HG03139 (cell line): ENCODE measurements at regions not wholly inside any gene's neighbourhood (a gene's known extent, or its start where the extent isn't known, plus 50 kb on each side); places are given as distances from the start of the nearest gene placed in this dataset.
"Not testable (repeated sequence)": the region's sequence is repeated elsewhere in the genome, so short reads cannot be mapped to it uniquely, and the experiment has no call there.

Experiments used
- ATAC-seq: cut with Tn5 transposase; IDR thresholded peaks from one replicate; pipeline ENCODE4 v1.9.1; 2021; ENCODE audit not compliant: unreplicated experiment

DNA sequence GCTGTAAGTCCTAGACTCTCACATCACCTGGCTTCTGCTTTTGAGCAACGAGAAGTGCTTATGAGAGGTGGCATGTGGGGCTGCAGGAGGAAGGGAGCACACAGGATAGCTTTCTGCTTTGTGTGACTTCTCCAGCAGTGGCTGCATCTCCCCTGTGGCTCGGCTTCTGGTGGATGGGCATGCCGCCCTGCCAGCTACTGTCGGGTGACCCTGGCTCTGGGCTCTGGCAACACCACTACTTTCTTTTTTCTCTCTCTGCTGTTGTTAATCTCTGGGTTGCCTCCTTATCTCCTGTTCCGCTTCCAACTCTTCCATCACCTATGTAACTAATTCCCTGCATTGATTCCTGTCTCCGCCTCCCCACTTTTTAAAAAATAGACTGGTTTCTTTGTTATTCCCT, 209.1 kb upstream of the DAAM1 start:
- no peak for ATAC-seq

DNA sequence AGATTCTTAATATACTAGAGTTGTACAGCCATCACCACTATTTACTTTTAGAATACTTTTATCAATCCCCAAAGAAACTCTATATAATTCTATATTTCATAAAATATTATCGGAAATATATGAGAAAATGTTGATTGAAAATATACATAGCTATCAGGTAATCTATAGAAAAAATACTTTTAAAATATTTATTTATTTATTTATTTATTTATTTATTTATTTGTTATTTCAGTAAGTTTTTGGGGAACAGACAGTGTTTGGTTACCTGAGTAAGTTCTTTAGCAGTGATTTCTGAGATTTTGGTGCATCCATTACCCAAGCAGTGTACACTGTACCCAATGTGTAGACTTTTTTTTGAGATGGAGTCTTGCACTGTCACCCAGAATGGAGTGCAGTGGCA, 206.6 kb upstream of the DAAM1 start:
- ATAC-seq, result no peak

DNA sequence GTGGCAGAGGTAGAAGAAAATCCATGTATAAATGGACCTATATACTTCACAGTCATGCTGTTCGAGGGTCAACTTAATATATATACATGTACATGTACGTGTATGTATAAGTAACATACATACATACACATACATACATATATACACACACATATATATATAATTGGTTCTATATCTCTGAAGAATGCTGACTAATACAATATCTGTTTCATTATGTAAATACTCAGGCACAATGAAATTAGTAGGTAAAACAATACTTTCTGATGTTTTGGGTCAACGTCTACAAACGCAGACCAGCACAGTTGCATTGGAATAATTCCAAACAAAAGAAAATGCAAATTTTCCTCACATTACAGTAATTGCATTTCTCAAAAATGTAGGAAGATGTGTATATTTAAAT, 202.7 kb upstream of the DAAM1 start:
- ATAC-seq, result no peak

DNA sequence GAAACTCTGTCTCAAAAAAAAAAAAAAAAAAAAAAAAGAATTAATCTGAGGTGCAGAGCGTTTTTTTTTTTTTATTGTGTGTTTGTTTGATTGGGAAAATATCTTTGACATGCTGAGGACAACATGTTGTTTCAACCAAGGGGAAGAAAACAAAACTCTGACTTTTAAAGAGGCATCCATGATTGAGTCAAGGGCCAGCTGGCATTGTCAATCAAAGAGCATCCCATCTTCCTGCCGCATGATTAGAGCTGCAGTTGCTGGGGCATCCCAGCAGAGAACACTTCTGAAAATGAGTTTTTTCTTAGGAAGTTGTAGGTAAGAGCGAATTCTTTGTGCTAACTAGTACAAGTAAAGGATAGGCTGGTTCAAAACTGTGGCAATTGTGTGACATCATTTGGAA, 200.9 kb upstream of the DAAM1 start:
- ATAC-seq, result no peak

DNA sequence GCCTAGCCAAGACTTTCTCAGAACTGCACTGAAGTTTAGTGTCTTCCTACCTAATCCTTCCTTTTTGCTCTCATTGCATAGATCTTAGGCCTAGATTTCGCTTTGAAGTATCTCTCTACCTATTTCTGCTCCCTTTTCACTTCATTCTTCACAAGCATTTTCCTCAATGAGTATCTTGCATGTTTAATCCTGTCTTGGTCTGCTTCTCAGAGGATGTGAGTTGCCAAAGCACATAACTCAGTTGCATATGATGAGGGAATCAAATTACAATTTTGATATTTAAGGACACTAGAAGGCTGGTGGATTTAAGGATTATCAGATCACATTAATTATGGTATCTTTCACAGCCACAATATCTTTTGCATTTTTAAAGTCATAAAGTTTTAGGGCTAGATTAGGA, 195.5 kb upstream of the DAAM1 start:
- ATAC-seq, result no peak

DNA sequence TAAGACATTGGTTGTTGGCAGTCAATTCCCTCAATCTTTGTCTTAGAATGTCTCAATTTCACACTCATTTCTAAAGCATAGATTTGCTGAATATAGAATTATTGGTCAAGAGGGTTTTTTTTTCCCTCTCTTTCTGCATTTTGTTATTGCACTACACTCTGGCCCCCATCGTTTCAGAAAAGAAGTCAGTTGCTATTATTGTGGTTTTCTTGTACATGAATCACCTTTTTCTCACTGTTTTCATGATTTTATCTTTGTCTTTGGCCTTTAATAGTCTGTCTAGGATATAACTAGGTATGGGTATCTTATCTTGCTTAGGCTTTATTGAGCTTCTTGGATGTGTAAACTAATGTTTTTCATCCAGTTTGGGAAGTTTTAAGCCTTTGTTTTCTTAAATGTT, 194.3 kb upstream of the DAAM1 start:
- ATAC-seq, result no peak

DNA sequence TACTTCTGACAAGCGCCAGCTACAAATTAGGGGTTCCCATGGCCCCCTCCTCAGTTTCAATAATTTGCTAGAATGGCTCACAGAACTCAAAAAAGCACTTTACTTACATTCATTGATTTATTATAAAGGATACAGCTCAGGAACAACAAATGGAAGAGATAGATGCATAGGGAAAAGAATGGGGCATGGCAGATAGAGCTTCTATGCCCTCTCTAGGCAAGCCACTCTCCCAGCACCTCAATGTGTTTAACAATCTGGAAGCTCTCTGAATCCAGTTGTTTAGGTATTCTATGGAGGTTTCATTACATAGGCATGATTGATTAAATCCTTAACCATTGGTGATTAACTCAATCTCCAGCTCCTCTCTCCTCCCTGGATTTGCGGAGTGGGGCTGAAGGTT, 184.5 kb upstream of the DAAM1 start:
- ATAC-seq, result no peak

DNA sequence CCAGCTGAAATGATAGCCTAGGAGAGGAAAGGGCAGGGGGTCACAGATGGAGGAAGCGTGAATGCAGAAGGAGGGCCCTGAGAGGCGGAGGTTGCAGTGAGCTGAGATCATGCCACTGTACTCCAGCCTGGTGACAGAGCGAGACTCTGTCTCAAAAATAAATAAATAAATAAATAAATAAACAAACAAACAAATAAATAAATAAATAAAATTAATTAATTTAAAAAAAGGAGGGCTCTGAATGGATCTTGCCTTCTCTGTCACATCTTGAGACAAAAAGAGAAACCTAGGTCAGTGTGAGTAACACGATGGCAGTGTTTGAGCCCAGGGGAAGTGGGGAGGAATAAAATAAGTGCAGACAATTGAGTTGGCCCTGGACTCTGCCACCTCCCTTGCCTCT, 182.3 kb upstream of the DAAM1 start:
- ATAC-seq, result not testable (repeated sequence)

DNA sequence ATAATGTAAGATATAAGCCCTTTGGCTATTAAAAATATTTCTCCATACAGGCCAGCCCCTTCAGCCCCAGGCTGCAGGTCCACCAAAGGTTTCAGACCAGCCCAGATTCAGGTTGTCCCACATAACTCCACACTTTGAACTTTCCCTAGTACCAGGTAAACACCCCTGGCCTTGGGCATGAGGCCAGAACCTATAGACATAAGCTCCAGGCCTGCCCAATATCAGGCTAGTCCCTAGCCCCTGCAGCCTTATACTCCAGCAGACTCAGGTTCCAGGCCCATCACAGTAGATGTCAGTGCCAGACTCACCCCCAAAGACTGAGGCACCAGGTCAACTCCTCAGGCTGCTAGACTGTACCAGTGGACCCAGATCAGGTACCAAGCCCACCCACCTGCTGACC, 178.5 kb upstream of the DAAM1 start:
- no peak for ATAC-seq

DNA sequence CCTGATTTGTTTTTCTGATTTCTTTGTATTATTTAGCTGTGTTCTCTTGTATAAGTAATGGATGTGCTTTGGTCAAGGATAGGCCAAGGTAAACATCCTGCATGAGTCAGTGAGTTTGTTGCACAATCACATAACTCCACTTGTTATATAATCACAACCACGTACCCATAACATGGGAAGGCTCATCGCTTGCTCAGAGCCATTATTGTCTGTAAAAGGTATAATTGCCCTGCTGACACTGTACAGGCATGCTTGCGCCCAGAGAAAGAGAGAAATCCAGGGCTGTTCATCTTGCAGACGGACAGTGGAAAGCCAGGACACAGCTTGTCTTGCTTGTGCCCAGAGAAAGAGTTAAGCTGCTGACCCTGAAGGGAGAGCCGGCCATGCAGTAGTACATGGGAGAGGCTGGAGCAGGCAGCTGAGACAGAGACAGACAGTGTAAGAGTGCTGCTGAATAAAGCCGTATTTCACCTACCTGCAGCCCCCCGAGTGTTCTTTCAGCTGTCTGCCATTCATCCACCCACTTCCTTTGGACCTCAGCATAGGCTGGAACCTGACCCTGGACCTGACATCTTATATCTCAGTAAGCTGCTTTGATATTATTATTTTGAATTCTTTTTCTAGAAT, 174.7 kb upstream of the DAAM1 start:
- no peak for ATAC-seq

DNA sequence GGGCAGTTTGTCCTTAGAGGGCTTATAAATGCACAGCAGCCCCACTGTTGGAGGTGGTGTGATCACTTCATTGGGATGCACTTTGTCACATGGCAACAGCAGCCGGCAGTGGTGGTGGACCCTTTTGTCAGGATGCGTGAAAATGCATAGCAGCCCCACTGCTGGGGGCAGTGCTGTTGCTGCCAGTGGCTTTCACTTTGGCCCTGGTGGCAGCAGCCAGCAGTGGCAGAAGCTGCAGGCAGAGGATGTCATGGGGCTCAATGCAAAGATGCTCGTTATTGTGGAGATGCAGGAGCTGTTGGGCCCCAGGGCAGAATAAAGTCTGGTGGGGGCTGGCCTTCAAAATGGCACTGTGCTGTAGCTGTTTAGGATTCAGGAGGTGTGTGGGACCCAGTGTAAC, 173.0 kb upstream of the DAAM1 start:
- no peak for ATAC-seq

DNA sequence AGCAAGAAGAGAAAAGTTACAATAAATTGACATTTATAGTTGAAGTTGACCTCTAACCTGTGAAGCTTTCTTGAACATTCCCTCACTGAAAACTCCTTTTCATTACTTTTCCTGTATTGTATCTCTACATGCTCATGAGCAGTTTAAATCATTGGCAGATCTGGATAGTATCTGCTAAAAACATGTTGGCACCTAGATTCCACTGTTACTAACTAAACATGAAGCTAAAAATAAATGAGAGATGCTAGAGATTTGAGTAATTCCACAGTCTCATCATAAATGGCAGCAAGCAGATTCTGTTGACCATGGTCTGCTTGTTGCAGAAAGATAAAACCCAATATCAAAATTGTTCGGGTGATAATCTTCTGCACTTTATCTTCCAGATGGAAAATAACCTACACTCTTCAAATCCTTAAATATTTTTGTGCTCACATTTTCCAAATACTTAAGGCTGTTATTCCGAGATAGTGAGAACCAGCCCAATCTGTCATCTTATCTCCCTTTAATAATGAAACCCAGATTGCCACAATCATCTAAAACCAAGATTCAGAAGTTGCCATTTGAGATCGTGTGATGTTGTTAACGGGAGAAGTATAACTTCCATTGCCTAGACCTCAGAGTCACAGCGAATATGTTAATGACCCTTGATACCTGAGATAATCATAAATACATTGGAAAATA, 171.0 kb upstream of the DAAM1 start:
- ATAC-seq, result no peak

DNA sequence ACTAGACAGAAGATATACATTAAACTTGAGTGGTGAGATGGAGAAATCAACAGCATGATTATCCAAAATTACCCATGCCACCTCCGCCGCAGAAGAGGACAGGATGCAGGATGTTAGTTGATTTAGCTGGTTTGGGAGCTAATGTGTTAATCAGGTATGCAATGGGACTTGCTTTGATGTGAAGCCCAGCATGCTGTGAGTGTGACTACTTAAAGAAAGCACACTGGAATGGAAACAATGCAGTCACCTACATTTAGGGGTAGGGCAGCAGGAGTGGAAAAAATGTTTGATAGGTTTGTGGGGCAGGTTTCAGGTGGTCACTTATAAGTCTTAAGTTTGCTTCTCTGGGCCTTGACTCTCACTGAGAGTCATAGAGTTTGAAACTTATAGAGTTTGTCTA, 170.0 kb upstream of the DAAM1 start:
- no peak for ATAC-seq

DNA sequence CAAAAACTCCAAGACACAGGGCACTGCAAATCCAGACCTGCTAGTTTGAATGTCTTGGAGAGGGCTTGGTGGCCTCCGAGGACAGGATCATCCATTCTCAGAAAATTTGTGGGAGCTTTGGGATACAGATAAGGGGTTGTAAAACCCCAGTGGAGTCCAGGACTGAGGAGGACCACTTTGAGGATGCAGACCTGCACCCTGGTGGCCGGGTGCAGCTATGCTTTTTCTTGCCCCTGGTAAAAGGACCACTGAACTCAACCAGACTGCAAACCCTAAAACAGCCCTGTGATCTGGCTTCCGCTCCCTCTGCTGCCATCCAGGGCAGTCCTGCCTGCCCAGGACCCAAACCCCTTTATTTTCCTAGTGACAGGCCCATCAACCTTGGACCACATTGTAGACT, 169.5 kb upstream of the DAAM1 start:
- ATAC-seq, result no peak

DNA sequence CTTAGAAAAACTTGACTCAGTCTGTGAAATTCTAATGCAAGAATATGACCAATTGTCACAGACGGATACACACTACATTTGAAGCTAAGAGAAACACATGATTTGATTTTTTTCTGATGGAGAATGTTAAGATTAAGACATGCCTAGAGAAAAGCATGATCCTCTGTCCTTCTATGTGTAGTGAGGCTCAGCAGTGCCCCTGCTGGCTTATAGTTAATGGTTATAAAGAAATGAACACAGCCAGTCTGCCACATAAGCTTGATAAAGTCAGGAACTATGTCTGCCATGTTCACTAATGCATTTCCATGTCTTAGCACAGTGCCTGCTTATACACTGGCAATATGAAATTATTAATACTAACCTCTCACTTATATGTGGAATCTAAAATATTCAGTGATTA, 168.1 kb upstream of the DAAM1 start:
- no peak for ATAC-seq

DNA sequence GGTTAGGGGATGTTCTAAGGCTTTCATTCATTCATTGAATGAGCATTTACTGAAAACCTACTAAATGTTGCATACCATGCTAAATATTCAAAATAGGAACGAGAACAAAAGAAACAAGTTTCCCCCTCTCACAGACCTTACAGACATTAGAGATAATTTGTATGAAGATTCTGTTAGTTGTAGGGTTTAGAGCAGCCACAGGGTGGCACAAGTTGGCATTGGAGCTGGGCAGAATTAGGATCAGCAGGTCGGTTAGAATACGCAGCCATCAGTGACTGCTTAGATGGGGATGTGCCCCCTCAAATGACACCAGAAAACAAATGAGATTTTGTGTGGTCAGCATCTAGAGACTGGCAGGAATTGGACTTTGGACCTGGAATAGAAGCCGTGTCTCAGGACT, 166.3 kb upstream of the DAAM1 start:
- no peak for ATAC-seq

DNA sequence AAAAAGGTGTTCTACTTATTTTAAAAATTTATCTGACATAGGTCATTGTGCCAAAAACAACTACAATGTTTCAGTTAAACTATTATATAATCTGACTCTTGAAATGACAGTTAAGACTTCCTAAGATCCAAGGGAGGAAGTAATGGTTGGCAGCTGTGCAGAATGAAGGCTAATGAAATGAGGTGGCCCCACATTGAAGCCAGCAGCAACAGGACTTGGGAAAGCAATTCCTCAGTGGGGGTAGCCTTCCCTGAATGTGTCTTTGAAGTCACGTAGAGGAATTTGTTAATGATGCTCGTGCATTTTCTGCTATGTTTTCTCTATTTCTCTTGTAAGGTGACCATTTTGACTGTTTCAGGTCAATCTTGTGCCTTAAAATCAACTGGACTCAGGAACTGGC, 162.4 kb upstream of the DAAM1 start:
- ATAC-seq, result no peak

DNA sequence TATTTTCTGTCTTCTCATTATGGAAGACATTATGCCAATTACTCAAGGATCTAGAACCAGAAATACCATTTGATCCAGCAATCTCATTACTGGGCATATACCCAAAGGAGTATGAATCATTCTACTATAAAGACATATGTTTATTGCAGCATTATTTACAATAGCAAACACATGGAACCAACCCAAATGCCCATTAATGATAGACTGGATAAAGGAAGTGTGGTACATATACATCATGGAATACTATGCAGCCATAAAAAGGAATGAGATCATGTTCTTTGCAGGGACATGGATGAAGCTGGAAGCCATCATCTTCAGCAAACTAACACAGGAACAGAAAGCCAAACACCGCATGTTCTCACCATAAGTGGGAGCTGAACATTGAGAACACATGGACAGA, 161.8 kb upstream of the DAAM1 start:
- not testable (repeated sequence) for ATAC-seq

DNA sequence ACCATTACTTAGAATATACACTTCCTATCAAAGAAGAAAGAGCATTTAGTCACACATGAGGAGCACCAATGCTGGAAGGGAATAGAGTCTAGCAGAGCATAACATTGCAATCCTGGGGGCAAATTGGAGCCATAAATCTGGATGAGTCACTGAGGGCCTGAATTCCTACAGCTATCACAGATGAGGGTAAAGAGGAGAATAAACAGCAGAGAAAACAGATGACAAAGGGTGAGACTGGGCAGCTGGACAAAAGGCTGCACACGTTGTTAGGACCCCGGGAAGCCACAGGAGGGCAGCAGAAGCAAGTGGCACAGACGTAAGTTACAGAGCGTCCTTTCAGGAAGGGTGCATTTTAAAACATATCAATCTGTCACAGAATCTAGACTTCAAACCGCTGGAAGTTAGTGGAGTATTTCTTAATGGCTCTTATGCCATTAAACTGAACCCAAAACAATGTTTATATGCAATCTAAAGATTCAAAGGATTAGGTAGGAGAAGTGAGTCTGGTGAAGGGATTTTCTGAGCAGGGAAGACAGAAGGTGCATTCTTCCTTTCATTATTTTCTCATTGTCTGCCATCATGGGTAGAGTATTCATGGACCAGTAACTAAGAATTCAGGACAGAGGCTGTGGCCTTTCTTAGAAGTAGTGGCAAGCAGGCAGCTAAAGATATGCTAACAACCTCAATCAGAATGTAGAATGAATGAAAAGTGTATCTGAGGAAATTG, 159.8 kb upstream of the DAAM1 start:
- peak; percentile 86 for ATAC-seq

DNA sequence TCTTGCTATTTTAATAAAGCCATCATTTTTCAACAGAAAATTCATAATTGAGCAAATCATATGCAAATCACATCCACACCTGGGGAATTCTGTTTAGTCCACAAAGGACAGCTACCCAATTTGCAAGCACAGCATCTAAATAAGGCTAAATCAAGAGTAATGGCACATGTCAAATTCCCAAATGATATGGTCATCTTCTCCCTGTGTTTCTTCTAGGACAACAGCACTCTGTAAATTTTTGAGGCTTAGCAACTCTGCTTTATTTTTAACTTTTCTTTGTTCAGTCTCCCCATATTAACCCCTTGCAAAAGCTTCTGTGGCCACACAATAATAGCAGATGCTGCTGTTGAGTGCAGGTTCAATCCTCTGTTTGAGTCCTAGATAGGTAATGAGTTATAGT, 155.6 kb upstream of the DAAM1 start:
- no peak for ATAC-seq

DNA sequence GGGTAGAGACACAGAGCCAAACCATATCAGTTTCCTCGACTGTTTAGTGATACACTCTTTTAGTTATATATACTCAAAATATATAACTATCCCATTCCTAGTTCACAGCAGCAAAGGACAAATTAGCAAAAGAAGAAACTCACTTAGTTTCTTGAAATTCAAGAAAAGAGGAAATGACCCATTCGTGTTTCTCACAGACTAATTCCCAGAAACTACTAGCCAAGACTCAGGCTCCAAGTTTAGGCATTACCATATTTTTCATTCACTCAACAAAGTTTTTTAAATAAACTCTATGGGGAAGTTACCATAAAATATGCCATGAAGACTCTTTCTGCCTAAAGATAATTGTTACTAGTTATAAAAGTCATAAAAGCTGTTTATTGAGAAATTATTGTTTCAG, 152.3 kb upstream of the DAAM1 start:
- ATAC-seq, result no peak

DNA sequence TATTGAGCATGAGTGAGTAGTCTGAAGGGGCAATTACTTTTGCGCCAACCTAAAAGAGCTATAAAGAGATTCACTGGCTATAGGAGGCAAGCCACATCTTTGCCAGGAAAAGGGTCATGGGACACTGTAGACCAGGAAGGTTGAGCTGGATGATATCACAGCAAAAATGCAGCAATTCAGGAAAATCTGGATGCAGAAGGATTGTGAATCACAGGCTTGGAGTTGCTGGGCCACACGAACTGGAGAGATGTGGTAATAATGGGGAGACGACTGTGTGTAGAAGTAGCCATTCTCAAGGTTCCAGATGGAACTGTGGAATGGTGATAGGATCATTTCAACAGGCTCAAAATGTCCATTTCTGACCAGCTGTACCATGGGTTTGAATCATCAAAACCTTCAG, 151.4 kb upstream of the DAAM1 start:
- no peak for ATAC-seq

DNA sequence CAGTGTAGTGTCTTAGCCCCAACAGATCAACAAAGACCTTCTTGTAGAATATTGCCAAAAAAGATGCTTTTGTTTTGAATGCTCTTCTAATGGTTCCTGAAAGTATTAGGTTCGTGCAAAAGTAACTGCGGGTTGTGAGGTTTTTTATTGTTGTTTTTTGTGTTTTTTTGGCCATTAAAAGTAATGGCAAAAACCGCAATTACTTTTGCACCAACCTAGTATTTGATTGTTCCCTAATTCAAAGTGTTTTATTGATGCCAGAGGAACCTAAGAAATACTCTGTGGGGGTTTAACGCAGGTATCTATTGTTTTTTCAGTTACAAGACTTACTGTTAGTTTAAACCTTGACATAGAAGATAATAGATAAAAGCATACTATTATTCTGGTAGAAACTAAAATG, 150.8 kb upstream of the DAAM1 start:
- no peak for ATAC-seq
